ENCODE measurements at regions not wholly inside any gene's neighbourhood (a gene's known extent, or its start where the extent isn't known, plus 50 kb on each side); places are given as distances from the start of the nearest gene placed in this dataset.
A peak's percentile ranks its signal among the peaks of the same experiment; 100 is the strongest.

DNA sequence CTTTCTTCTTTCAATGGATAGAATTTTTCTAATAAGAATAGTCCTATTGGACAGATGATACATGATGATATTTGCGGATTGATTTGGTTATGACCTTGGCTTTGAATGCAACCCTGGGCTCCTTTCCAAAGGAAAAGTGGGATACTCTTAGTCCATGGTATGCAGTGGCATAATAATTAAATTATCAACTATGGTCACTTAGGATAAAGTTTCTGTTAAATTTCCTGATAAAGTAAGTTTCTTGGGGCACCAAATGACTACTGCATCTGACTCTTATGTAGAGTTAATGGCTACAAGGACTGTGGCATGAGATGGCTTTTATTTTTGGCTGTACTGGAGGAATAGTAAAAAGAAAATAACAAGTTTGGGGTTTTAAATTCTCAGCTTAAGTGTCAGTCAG, 126.7 kb downstream of the QPCT start:
- ATAC-seq (ENCODE audit: low read depth) = no peak
- Histone ChIP-seq H3K18ac (ENCODE audit: low read depth, low read length) (peak overlapping the region; percentile 31; the same call in 1 of the 2 replicates), H3K4me2 (ENCODE audit: low read depth, low read length) (no peak overlapping the region), H3K23ac (ENCODE audit: low read depth, low read length) (no peak overlapping the region), H3K9me3 (ENCODE audit: control insufficient read depth, insufficient read depth, low read length) (no peaks in the 10 kb centered on the region), H3K27me3 (ENCODE audit: control insufficient read depth, insufficient read depth, low read length) (no peaks in the 10 kb centered on the region), H3K4me3 (ENCODE audit: insufficient read depth, low read depth, low read length) (no peak overlapping the region), H2AK9ac (replicated peaks; ENCODE audit: low read depth, low read length, poor library complexity) (no peak overlapping the region), H4K91ac (ENCODE audit: insufficient read depth, low read depth, low read length) (no peak overlapping the region), H3K56ac (ENCODE audit: extremely low read depth, insufficient read depth, low read length) (no peak overlapping the region), H4K8ac (ENCODE audit: low read depth in 2 of 2, low read length in 2 of 2) (no peak overlapping the region), H3K4me1 (ENCODE audit: control insufficient read depth, insufficient read depth, low read length) (peaks cover 4% of the 10 kb centered on the region), H4K20me1 (ENCODE audit: insufficient read depth, low read length) (no peaks in the 10 kb centered on the region), H4K5ac (ENCODE audit: low read depth, low read length) (no peak overlapping the region), H2AFZ (replicated peaks; ENCODE audit: low read length, poor library complexity) (no peak overlapping the region), H2AK5ac (ENCODE audit: low read depth, low read length) (no peak overlapping the region), H2BK20ac (ENCODE audit: low read depth, low read length) (no peak overlapping the region), H3K36me3 (ENCODE audit: control insufficient read depth, insufficient read depth, low read length) (no peaks in the 10 kb centered on the region), H3K4ac (ENCODE audit: low read depth, low read length) (no peak overlapping the region), H2BK15ac (ENCODE audit: low read depth, low read length) (no peak overlapping the region), H2BK5ac (ENCODE audit: low read depth, low read length, poor library complexity, severe bottlenecking) (no peak overlapping the region), H3K27ac (ENCODE audit: insufficient read depth, low read length) (no peak overlapping the region), H3K14ac (replicated peaks; ENCODE audit: low read depth, low read length) (no peak overlapping the region), H3K79me1 (ENCODE audit: low read depth in 1 of 2, low read length in 2 of 2) (no peaks in the 10 kb centered on the region), H3K9ac (ENCODE audit: low read depth, low read length) (no peak overlapping the region), H3K9me1 (ENCODE audit: insufficient read depth, low read length) (peaks cover 3% of the 10 kb centered on the region), H2BK120ac (ENCODE audit: low read depth, low read length) (no peak overlapping the region)
- dilution Hi-C loops (cut with HindIII; ENCODE audit: low sequenced_read_pairs, unreplicated experiment) = no loop called here
- TF ChIP-seq MAFK (IDR thresholded peaks at IDR 0.05; ENCODE audit: low read depth, low read length) = no peak
- TF ChIP-seq CHD1 (IDR thresholded peaks at IDR 0.05; ENCODE audit: low read depth, low read length) = no peak
- TF ChIP-seq, protein P1, sequence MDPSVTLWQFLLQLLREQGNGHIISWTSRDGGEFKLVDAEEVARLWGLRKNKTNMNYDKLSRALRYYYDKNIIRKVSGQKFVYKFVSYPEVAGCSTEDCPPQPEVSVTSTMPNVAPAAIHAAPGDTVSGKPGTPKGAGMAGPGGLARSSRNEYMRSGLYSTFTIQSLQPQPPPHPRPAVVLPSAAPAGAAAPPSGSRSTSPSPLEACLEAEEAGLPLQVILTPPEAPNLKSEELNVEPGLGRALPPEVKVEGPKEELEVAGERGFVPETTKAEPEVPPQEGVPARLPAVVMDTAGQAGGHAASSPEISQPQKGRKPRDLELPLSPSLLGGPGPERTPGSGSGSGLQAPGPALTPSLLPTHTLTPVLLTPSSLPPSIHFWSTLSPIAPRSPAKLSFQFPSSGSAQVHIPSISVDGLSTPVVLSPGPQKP (IDR thresholded peaks at IDR 0.05; ENCODE audit: borderline replicate concordance, low read depth, low read length) = no peak
- TF ChIP-seq, protein P2, sequence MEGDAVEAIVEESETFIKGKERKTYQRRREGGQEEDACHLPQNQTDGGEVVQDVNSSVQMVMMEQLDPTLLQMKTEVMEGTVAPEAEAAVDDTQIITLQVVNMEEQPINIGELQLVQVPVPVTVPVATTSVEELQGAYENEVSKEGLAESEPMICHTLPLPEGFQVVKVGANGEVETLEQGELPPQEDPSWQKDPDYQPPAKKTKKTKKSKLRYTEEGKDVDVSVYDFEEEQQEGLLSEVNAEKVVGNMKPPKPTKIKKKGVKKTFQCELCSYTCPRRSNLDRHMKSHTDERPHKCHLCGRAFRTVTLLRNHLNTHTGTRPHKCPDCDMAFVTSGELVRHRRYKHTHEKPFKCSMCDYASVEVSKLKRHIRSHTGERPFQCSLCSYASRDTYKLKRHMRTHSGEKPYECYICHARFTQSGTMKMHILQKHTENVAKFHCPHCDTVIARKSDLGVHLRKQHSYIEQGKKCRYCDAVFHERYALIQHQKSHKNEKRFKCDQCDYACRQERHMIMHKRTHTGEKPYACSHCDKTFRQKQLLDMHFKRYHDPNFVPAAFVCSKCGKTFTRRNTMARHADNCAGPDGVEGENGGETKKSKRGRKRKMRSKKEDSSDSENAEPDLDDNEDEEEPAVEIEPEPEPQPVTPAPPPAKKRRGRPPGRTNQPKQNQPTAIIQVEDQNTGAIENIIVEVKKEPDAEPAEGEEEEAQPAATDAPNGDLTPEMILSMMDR (conservative IDR thresholded peaks at IDR 0.05; ENCODE audit: low read depth, low read length) = no peak
- TF ChIP-seq, protein P3, sequence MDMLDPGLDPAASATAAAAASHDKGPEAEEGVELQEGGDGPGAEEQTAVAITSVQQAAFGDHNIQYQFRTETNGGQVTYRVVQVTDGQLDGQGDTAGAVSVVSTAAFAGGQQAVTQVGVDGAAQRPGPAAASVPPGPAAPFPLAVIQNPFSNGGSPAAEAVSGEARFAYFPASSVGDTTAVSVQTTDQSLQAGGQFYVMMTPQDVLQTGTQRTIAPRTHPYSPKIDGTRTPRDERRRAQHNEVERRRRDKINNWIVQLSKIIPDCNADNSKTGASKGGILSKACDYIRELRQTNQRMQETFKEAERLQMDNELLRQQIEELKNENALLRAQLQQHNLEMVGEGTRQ (IDR thresholded peaks at IDR 0.05; ENCODE audit: low read depth, low read length) = no peak
- no peak for TF ChIP-seq FOS (IDR thresholded peaks at IDR 0.05; ENCODE audit: low read depth, low read length)
- no peak for TF ChIP-seq RAD21 (IDR thresholded peaks at IDR 0.05; ENCODE audit: low read length)
- TF ChIP-seq BHLHE40 (IDR thresholded peaks at IDR 0.05; ENCODE audit: low read depth, low read length) = no peak
- no peak for TF ChIP-seq MXI1 (IDR thresholded peaks at IDR 0.05; ENCODE audit: borderline replicate concordance, low read depth, low read length)
- TF ChIP-seq NFE2L2 (IDR thresholded peaks at IDR 0.05; ENCODE audit: low read depth, low read length) = no peak
- TF ChIP-seq RCOR1 (IDR thresholded peaks at IDR 0.05; ENCODE audit: insufficient replicate concordance, low read length) = no peak
- WGBS, 2 experiments (ENCODE audit: extremely low coverage in 2 of 2, insufficient read length in 1 of 2) = no CpG with 5 or more reads among the region's 1 CpG
- intact Hi-C loops (cut with micrococcal nuclease) = no loop called here
- in situ Hi-C loops (cut with MboI; ENCODE audit: low sequenced_read_pairs) = no loop called here
- ChIA-PET CTCF (no interaction called here), POLR2A (ENCODE audit: unreplicated experiment) (no interaction called here)
- no TSS peak for BruUV-seq (replicated peaks)
- no peak for DNase-seq

Measured in IMR-90 (cell line).